Stimulated activated CD8-positive, alpha-beta memory T cell treated with anti-CD3 and anti-CD28 coated beads, Interleukin-15, amount 100 ng/mL, for 1 hour (primary cell): ENCODE measurements at regions not wholly inside any gene's neighbourhood (a gene's known extent, or its start where the extent isn't known, plus 50 kb on each side); places are given as distances from the start of the nearest gene placed in this dataset.

Source experiments
- DNase-seq: peaks from one replicate; pipeline ENCODE4 v3.0.0-alpha.2; 2020; ENCODE audit warnings: low read depth

GRCh38 chr13:75050419-75051046 lies 431.4 kb downstream of the TBC1D4 start:
- no peak for DNase-seq

- DNase-seq, result no peak
Observed at GRCh38 chr13:75049735-75050335, 432.1 kb downstream of the TBC1D4 start.

GRCh38 chr13:75042807-75043206 lies 439.2 kb downstream of the TBC1D4 start:
- DNase-seq, result no peak

DNA sequence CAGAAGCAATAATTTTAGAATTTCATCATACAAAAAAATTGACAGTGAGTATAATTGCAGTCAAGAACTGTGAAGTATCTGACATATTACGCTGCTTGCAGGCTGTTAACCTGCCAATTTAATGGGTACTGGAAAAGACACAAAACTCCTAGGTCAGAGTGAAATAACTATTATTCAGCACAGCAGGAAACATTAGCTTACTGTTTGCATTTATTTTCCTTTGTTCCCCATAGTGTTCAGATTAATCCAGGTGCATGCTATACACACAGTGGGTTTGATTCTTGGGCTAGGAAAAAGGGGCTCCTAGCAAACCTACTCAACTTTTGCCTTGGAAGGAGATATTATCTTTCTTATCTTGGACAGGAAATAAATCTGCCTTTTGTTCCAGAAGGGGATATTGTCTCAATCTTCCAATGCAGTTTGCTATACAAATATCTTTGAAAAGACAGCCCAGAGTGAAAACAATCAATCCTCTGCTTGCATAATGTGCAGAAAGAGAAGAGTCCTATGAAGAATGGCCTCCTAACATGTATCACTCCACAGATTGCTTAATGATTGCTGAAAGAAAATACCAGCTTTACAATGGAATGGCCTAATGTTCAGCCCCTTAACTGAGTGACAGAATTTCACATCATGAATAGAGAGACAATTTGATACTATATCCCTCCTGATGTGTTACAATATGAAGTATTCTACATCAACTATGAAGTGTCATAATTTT lies 443.4 kb downstream of the TBC1D4 start:
- DNase-seq, result no peak

DNA sequence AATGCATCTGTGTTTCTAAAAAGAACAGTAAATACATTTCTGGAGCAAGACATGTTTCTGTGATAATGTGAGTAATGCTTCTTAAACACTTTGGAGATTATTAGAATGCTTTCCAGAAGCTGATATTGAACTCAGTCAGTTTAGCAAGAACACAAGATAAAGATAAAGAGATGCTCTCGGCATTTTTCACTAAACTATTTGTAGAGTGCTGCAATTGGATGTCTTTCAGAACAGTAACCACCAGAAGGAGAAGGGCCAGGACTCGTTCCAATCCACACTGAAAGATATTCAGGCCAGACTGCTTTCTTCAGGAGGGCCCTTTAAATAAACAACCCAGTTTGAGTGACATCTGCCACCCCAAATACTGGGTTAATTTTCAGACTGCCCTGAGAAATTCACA lies 456.0 kb downstream of the TBC1D4 start:
- no peak for DNase-seq

GRCh38 chr13:75024602-75025001 lies 457.4 kb downstream of the TBC1D4 start:
- no peak for DNase-seq

DNA sequence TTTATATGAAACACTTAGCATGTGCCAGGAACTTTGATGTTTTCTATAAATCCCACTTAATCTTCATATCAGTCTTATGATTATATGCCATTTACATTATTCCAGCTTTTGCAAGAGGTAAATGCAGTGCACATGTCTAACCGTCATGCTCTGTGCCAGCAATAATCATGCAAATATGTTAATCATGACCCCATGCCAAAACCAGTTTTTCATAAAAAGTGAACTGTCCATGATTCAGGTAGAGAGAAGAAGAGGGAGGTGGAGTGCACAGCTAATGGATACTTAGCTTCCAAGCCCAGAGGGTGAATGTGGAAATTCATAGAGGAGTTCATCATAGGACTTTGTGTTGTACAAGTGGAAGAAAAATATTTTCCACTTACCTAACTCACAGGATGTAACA lies 458.4 kb downstream of the TBC1D4 start:
- DNase-seq, result no peak

- DNase-seq, result no peak
Observed at GRCh38 chr13:75021151-75021550, 460.8 kb downstream of the TBC1D4 start.

- DNase-seq, result no peak
Observed at GRCh38 chr13:75016225-75016624, 465.7 kb downstream of the TBC1D4 start.

- DNase-seq, result no peak
Observed at GRCh38 chr13:75013818-75014217, 468.2 kb downstream of the TBC1D4 start.

- no peak for DNase-seq
Observed at GRCh38 chr13:75010941-75011340, 471.0 kb downstream of the TBC1D4 start.

DNA sequence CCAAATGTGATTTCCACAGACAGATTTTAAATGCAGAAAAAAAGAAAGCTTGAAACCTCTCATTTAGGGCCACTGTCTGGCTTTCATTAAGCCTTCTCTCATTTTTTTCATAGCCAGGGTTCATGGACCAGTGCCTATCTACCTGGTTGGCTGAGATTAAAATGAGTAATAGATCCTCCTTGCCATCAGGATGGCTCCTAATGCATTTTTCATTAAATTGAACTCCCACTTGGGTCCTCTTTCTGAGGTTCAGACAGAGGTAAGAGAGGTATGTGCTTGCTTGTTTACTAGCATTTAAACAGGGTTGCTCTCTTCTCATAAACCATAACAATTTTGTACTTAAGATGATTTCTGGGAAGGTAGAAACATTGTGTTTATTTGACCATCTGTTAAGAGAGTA lies 473.0 kb downstream of the TBC1D4 start:
- no peak for DNase-seq

GRCh38 chr13:74990992-74991391 lies 491.0 kb downstream of the TBC1D4 start:
- no peak for DNase-seq

DNA sequence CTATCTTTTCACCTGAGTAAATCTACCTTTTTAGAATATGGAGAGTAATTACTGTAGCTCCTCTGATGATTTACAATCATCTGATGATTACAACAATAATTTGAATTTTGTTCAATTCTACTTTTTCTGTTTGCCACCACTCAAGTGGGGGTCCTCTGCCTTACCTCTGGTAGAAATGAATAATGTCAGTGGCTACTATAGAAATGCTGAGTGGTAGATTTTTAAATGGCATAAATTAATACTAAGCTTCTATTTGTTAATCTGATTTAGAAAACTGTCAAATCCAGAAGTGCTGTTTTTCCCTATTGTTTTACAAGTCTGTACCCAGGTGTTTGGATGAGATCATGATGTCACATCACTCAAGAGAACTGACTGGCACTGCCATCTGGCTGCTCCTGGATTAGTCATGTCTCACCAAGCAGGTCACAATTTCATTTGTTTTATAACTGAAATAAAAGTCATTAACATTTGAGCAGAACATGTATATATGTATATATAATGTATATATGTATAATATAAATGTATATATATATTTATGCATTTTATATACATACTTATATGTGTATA lies 494.8 kb downstream of the TBC1D4 start:
- DNase-seq, result no peak

- no peak for DNase-seq
Observed at GRCh38 chr13:74986609-74987008, 495.4 kb downstream of the TBC1D4 start.

- DNase-seq, result no peak
Observed at GRCh38 chr13:74979703-74980102, 502.3 kb downstream of the TBC1D4 start.

- DNase-seq, result no peak
Observed at GRCh38 chr13:74978591-74978990, 503.4 kb downstream of the TBC1D4 start.

DNA sequence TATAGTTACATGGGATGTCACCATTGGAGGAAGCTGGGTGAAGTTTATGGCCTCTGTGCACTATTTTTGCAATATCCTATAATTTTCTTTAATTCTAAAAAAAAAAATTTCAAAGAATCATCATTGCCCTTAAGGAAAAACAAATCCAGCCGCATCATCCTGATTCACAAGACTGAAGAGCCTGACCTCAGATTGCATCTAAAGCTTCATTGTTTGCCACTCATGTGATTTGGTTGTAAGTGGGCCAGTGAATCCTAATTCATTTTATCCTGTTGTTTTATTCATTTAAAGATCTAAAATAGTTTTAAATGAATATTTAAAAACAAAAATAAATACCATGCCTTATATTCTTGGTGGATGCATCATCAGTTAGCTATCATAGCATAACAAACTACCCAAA lies 504.5 kb downstream of the TBC1D4 start:
- DNase-seq, result no peak

- no peak for DNase-seq
Observed at GRCh38 chr13:74975111-74975510, 506.9 kb downstream of the TBC1D4 start.

- no peak for DNase-seq
Observed at GRCh38 chr13:74973935-74974879, 507.8 kb downstream of the TBC1D4 start.

DNA sequence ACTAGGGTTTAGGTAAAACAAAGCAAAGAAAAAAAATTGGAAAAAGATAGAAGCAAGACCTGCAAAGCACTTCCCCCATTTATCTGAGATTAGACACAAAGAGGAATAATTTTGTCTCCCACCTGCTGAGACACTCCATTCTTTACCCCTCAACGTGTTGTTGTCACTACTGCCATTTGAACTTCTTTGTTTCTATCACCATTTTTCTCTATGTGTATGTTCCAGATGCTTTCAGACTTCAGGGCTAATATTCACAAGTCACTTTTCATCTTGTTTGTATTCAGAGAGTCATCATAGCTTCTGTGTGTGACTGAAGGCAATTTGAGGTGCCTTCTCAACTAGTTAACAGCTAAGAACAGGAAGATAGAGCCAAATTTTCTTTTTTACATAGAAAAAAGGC lies 512.5 kb downstream of the TBC1D4 start:
- DNase-seq, result no peak

DNA sequence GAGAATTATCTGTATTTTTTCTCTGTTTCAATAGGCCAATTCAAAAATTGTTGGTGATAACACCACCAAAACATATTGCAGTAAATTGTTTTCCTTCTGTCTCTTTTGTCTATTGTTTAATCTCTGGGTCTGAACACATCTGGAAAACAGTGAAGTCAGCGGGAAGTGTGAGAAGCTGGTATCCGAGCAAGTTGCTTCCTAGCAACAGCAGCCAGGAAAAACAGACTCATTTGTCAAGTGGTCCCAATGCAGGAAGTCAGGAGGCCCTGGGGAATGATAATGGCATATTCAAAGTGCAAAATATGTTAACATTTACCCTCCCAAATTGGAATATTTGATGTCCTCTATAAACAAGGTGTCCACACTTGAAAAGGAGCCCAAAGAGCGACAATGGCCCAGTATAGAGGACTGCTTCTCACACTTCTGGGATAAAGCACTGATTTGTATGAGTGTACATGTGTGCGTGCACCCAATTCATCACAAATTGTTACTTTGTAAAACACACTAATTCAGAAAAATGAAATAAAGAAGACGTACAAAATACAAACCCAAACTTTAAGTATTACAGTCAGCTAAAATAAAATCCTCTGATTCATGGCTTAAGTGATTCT lies 515.0 kb downstream of the TBC1D4 start:
- no peak for DNase-seq
